GM23338 (cell line): ENCODE measurements at regions not wholly inside any gene's neighbourhood (a gene's known extent, or its start where the extent isn't known, plus 50 kb on each side); places are given as distances from the start of the nearest gene placed in this dataset.

Source experiments
- CREB1 ChIP-seq: fragments of 250-450 bp; sonication (Bioruptor Pico); IDR thresholded peaks from 2 replicates; pipeline ENCODE4 v1.5.0; 2020; ENCODE audit warnings: low read depth, mild to moderate bottlenecking, moderate library complexity
- CTCF ChIP-seq, 2 experiments: fragments of 200-600 bp in 1 of 2; sonication (generic) in 1 of 2; conservative IDR thresholded peaks; 2 replicates each; pipeline versions ENCODE4 v1.5.1 to v1.6.1; 2016 to 2017; ENCODE audit warnings: antibody characterized with exemption in 2 of 2, low read depth in 2 of 2, mild to moderate bottlenecking in 2 of 2, moderate library complexity in 1 of 2
- ETS1 ChIP-seq: IDR thresholded peaks from 2 replicates; pipeline ENCODE4 v1.6.1; 2016; ENCODE audit warnings: antibody characterized with exemption
- EZH2 ChIP-seq: fragments of 200-600 bp; sonication (generic); IDR thresholded peaks from one replicate; pipeline ENCODE4 v1.8.0; 2017; ENCODE audit warnings: antibody characterized with exemption, mild to moderate bottlenecking, low read depth; ENCODE audit not compliant: unreplicated experiment
- EZH2phosphoT487 ChIP-seq: fragments of 200-600 bp; sonication (generic); IDR thresholded peaks from one replicate; pipeline ENCODE4 v1.8.1; 2018; ENCODE audit warnings: antibody characterized with exemption; ENCODE audit not compliant: unreplicated experiment
- NANOG ChIP-seq: IDR thresholded peaks from 2 replicates; pipeline ENCODE4 v1.6.1; 2016; ENCODE audit warnings: antibody characterized with exemption, borderline replicate concordance
- POLR2AphosphoS5 ChIP-seq: IDR thresholded peaks from 2 replicates; pipeline ENCODE4 v1.6.1; 2016; ENCODE audit warnings: antibody characterized with exemption, low read depth
- REST ChIP-seq: IDR thresholded peaks from one replicate; pipeline ENCODE4 v1.6.1; 2018; ENCODE audit warnings: antibody characterized with exemption; ENCODE audit not compliant: unreplicated experiment
- ZNF331 ChIP-seq: fragments of 250-450 bp; sonication (Bioruptor Pico); IDR thresholded peaks from 2 replicates; pipeline ENCODE4 v1.5.0; 2020; ENCODE audit warnings: low read depth, mild to moderate bottlenecking, moderate library complexity

- no peak for TF ChIP-seq CTCF (conservative IDR thresholded peaks at IDR 0.05; ENCODE audit: low read depth in 2 of 2)
- no peak for TF ChIP-seq NANOG
- no peak for TF ChIP-seq EZH2
- TF ChIP-seq EZH2phosphoT487, result no peak
- no peak for TF ChIP-seq POLR2AphosphoS5
- TF ChIP-seq REST, result peak; percentile 52
- no peak for TF ChIP-seq CREB1 (CRISPR knock-in tag)
- no peak for TF ChIP-seq ZNF331 (CRISPR knock-in tag)
- TF ChIP-seq ETS1, result no peak
Measured at GRCh38 chr2:136182315-136182714, 64.4 kb upstream of the CXCR4 start.
